ENCODE measurements at regions not wholly inside any gene's neighbourhood (a gene's known extent, or its start where the extent isn't known, plus 50 kb on each side); places are given as distances from the start of the nearest gene placed in this dataset.

DNA sequence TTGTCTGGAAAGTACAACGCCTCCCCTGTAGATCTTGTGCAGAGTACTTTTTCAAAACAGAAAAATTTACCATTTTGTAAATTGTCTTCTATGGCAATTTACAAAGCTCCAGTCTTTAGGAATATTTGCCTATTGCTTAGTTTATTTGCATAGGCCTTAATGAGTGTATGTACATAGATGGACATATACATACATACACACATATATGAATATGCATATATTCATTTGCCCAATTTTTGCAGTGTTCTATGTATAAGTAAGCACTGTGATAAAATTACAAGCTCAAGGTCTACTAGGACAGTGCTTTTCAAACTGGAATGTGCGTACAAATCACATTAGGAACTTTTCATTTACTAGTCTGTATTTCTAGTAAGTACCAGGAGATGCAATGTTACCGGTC lies 301.3 kb upstream of the SMARCA2 start:
- H3K27ac ChIP-seq = no peak overlapping the region
- H3K4me3 ChIP-seq = no peak overlapping the region

DNA sequence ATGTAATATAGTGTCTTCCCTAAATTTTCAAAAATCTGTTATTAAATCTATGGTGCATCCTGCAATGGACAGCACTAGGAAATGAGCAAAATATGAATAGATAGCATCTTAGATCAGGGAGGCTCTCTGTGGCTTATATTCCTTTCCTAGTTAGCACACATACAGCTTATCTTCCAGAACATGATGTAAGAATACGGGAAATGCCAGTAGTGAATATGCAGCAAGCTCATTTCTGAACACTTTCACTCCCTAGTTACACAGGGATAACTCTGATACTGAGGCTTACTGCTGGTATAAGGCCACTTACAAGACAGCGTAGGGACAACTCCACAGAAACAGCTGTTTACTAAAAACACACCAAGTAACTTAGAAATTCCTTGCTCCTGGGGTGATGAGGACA lies 297.3 kb upstream of the SMARCA2 start:
- H3K4me3 ChIP-seq = no peak overlapping the region
- H3K27ac ChIP-seq = no peak overlapping the region

DNA sequence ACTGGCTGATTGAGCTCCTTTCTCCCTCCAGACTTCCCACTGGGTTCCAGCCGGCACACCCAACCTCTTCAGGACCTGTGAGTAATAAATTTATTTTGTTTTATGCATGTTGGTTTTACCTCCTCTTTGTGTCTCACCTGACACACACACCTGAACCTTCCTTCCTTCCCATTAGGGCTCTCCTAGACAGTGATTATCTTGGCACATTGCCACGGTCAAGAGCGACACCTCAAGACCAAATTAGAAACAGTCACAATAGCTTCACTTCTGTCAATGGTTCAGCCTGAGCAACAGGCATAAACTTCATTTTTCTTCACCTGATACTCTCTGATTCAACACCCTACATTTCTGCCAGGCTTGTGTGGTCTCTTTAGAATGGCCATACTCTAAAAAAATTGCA lies 296.3 kb upstream of the SMARCA2 start:
- no peak overlapping the region for H3K4me3 ChIP-seq
- no peak overlapping the region for H3K27ac ChIP-seq

DNA sequence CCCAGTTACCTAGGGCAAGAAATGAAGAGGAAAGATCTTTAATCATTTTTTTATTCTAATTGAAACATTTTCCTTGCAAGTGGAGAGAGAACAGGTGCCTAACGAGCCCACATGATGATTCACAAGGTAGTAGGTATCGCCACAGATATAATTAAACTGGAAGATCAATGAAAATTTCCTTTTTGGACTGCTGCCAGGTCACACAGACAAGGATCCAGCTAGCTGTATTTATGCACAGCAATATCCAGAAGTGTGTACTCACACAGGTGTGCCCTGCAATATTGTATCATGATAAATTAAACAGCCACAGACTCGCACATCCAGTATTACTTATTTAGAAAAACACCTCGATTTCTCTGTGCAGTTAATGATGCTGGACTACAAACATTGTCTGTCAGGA lies 294.0 kb upstream of the SMARCA2 start:
- Histone ChIP-seq H3K27ac (no peak overlapping the region), H3K4me3 (no peak overlapping the region)

DNA sequence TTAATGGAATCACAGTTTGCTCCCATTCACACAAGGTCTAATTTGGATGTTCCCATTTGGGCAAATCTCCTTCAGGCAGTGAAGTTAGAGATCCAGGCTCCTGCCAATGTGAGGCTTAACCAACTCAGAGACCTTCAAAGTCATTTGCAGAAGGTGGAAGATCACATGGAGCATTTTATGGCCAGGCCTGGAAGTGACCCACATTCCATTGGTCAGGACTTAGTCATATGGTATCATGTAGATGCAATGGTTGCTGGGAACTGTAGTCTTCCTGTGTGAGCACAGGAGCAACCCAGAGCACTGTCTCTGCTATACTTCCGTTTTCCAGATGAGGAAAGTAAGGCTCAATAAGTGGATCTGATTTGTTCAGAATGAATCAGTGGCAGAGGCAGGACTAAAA lies 292.7 kb upstream of the SMARCA2 start:
- Histone ChIP-seq H3K27ac (no peak overlapping the region), H3K4me3 (no peak overlapping the region)

DNA sequence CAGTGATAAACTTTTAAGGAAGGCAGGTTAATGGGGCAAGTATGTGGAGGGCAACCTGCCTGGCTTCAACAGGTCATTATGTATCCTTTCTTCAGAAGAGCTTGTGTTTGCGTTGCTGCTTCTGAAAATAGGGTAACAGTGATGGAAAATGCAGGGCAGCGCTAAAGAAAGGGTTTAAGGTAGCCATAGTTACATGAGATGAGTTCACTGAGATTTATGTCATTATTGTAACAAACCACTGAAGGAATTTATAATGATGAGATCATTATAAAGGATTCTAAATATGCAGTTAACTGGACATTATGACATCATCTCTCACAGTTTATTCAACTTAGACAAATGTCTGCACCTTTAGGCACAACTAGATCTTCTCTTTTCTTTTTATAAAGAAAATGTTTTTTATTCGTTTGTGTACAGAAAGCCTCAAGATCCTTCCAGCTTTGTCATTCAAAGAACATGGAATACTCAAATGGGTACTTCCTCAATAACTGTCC lies 291.6 kb upstream of the SMARCA2 start:
- Histone ChIP-seq H3K27ac (no peak overlapping the region), H3K4me3 (no peak overlapping the region)

DNA sequence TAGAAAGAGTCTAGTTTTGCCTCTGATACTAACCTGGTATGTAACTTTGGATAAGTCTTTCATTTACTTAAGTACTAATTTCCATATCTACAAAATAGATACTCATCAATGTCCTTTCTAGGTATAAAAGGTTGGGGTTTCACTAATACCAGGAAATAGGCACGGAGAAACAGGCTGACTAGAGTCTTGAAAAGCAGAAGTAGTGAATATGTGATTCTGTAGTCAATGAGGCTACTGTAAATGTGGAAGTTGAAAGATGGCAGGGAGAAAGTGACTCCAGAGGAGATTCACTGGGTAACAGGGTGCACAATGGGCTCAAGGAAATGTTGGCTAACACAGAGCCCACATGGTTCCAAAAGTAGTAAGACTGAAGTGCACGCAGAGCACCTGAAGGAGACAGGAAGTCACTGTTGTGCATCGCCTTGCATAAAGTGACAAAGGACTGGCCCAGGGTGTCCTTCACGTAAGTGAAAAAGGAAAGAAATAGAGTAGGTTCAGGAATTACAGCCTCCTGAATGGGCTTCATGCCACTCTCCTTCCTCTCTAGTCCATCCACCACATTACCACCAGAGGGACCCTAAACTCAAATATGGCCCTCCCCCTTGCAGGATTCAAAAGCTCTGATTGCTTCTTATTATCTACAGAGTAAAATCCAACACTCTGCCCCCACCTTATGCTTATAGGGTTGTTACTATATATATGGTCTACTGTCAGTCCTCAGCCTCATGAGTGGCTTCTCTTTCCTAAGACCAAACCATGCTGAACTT lies 288.0 kb upstream of the SMARCA2 start:
- H3K4me3 ChIP-seq = no peak overlapping the region
- no peak overlapping the region for H3K27ac ChIP-seq

DNA sequence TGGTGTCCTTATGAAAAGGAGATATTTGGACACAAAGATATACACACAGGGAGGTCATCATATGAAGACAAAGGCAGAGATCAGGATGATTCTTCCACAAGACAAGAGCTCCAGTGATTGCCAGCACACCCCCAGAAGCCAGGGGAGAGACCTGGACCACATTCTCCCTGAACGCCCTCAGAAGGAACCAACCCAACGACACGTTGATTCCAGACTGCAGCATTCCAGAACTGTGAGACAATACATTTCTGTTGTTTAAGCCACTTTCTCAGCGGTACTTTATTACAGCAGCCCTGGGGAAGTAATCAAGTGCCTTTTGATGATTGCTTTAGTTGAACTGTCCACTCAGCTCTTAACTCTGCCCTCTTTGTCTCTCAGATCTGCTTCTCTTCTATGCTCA lies 285.5 kb upstream of the SMARCA2 start:
- Histone ChIP-seq H3K4me3 (no peak overlapping the region), H3K27ac (no peak overlapping the region)

DNA sequence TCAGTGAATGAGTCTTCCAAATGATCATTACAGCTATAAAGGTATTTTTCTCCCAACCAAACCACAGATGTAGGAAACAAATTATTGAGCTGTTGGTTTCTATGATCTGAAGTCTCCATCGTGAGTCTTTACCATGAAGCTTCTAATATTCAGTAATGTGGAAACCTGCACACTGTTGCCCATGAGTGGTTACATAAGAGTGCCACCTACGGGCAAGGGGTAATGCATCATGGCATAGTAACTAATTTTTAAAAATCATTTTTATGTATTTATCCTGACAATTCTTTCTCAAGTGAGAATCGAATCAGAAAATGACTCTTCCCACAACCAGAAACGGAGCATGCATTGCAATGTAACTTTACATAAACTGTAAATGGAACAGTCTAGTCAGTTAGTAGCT lies 282.5 kb upstream of the SMARCA2 start:
- H3K4me3 ChIP-seq = no peak overlapping the region

DNA sequence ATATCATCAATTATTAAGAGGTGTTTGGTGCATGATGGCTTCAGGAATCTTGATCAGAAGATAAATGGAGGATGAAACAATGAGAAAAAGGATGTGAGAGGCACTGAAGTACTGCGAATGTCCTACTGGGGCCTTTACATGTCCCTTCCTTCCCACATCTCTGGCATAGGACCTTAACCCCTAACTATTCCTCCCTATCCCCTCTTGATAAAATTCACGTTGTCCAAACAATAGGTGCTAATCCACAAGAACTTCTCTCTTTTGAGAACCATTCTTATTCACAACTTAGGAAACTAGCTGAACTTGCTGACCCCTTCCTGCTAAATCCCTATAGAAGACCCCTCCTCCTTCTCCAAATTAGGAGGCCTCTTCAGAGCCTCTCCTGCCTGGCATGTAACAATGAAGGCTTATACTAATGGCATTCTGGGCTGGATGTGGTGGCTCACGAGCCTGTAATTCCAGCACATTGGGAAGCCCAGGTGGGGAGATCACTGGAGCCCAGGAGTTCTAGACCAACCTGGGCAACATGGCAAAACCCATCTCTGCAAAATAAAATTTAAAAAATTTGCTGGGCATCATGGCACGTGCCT lies 276.5 kb upstream of the SMARCA2 start:
- Histone ChIP-seq H3K4me3 (no peak overlapping the region), H3K27ac (no peak overlapping the region)

More for the DNA sequence above, 282.5 kb upstream of the SMARCA2 start:
- no peak overlapping the region for H3K27ac ChIP-seq

DNA sequence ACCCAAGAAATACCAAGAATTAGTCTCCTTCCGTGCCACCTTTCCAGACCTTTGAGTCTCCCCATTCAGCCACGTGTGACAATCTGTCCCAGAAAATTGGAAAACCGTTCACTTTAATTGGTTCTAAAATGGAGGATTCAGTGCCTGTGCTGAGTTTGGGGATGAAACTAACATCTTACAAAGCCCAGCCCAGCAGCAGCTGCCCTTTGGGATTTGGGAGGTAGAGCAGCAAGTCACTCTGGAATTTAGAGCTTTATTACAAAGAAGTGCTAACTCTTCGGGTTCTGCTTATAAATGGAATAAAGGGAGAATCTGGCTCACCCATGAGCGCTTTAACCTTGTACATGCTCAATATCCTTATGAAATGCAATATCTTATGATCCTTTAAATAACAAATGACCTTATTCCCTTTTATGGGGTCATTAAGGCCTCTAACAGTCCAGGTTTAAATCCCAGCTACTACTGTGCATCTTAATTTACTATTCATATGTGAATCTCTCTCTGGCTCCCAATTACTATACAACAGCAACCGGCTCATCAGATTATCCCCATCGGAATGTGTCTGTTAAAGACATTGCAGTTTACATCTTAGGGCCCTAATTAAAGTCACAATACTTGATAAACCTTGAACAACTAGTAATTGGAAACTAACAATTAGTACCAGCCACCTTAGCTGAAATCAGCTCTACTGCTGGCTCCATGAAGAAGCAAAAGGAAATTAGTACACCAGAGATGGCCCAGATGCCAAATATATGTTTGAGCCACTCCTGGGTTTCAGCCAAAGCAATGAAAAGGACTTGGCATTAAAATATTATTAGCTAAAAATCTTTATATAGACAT lies 271.8 kb upstream of the SMARCA2 start:
- no peak overlapping the region for H3K27ac ChIP-seq
- no peak overlapping the region for H3K4me3 ChIP-seq

DNA sequence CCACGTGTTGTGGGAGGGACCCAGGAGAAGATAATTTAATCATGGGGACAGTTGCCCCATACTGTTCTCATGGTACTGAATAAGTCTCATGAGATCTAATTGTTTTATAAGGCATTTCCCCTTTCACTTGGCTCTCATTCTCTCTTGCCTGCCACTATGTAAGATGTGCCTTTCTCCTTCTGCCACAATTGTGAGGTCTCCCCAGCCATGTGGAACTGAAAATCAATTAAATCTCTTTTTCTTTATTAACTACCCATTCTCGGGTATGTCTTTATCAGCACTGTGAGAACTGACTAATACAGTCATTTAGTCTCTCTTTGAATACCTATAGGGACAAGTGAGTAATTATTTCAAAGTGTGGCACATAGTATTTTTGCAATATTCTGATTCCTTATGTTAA lies 269.2 kb upstream of the SMARCA2 start:
- H3K4me3 ChIP-seq = no peak overlapping the region
- no peak overlapping the region for H3K27ac ChIP-seq

DNA sequence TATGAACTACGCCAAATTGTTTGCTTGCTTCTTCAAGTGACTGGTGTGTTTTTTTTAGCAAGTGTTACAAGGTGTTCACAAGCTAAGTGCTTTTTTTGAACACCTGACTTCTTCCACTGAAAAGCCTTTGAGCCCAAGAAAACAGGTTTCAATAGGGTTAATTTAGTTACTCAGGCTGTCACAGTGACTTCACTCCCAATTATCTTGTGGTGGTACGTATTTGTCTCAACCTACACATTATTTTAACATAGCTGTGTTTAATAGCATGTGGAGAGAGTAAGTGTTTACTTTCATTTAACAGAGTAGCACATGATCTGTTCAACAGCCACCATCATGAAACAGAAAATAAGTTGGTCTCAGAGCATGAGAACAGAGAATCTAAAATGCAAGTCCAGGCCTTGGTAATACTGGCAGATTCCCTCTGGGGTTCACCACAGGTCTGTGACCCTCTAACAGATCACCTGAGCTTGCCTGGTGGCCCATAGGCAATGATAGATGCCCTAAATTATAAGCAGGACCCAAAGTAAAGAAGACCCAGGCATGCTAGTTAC lies 267.7 kb upstream of the SMARCA2 start:
- Histone ChIP-seq H3K4me3 (no peak overlapping the region), H3K27ac (no peak overlapping the region)

DNA sequence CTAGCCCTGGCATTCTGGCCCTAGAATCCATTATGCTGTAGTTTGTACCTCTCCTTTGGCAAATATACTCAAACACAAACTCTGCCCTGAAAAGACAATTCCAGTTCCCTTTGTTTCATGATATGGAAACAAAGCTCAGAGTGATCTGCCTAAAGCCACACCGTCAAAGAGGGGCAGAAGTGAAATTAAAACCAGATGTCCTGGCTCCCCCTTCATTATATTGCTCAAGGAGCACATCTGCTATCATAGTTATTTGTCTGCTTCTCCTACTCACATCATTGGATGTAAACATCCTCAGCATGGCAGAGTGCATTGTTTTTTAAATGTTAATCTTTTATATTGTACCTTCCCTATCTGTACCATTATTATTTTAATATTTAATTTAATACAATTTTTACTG lies 266.7 kb upstream of the SMARCA2 start:
- Histone ChIP-seq H3K4me3 (no peak overlapping the region), H3K27ac (no peak overlapping the region)

DNA sequence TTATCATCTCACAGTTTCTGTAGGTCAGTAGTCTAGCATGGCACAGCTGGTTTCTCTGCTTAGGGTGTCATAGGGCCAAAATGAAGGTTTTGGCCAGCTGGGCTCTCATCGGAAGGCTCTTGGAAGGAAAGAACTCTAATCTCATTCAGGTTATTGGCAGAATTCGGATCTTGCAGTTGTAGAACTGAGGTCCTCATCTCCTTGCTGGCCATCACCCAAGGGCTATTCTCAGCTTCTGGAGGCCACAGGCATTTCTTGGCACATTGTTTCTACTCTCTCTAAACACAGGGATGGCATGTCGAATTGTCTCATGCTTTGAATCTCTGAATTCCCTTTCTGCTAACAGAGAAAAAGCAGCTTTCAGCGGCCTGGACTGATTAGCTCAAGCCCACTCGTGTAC lies 258.0 kb upstream of the SMARCA2 start:
- Histone ChIP-seq H3K27ac (no peak overlapping the region), H3K4me3 (no peak overlapping the region)

DNA sequence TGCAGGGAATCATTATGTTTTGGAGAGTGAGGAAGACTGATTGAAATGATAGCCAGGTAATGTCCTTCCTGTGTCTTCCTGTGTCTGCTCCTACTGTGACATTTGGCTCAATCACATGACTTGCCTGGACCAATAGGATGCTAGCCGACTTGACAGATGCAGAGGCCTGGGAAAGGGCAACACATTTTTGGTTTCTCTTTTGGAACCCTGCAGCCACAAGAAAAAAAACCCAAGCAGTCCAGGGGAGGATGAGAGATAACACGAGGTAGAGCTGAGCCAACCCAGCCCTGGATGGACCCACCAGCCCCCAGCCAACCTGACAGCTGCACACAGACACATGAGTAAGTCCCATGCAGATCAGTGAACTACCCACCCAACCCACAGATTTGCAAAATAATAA lies 256.1 kb upstream of the SMARCA2 start:
- no peak overlapping the region for H3K27ac ChIP-seq
- no peak overlapping the region for H3K4me3 ChIP-seq

DNA sequence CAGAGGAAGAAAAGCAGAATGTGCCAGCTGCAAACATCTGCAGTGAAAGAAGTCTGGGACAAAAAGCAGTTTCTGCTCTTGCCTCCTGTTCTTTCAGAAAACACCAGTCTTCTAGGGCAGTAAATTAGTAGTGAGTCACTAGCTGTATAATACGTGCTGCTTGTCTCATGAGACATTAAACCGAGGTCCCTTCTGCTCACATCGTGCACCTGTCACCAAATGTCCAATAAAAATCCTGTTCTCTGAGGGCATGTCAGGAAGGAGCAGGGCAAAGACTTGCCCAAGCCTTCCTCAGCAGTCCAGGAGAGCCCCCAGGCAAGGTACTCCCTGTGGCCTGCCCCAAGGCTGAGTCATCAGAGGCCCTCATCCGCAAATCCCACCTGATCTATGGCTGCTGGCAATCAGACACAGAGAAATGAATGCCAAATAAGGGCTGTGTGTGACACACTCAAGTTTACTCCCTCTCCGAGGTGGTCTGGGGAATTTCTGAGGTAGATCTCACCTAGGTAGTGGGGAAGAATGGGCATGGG lies 255.3 kb upstream of the SMARCA2 start:
- Histone ChIP-seq H3K27ac (no peak overlapping the region), H3K4me3 (no peak overlapping the region)

DNA sequence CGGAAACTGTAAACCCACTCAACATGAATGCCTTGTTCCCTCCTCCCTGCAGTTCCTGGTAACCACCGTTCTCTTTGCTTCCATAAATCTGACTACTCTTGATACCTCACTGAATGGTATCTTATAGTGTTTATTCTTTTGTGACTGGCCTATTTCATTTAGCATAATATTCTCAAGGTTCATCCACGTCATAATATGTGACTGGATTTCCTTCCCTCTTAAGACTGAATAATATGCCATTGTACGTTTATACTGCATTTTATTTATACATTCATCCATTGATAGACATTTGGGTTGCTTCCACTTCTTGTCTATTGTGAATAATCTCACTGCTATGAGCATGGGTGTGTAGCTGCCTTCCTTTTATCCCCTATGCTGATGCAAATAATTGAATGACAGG lies 253.3 kb upstream of the SMARCA2 start:
- Histone ChIP-seq H3K27ac (no peak overlapping the region), H3K4me3 (no peak overlapping the region)

DNA sequence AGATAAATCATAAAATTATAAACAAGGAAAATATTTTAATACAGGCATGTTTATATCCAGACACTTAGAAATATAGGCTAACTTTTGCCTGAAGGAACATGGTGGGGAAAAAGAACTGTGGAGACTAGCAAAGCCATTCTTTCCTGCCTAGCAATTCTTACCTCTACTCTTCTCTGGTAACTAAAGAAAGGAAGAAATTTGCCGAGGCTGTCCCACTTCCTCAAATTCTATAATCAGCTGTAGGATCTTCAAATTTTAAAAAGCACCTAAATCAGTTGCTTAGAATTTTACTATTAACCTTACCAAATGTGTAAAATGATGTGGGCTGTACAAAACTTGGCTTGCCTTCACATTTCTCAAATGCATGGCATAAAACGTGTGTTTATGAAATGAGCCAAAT lies 249.1 kb upstream of the SMARCA2 start:
- Histone ChIP-seq H3K4me3 (no peak overlapping the region), H3K27ac (no peak overlapping the region)

DNA sequence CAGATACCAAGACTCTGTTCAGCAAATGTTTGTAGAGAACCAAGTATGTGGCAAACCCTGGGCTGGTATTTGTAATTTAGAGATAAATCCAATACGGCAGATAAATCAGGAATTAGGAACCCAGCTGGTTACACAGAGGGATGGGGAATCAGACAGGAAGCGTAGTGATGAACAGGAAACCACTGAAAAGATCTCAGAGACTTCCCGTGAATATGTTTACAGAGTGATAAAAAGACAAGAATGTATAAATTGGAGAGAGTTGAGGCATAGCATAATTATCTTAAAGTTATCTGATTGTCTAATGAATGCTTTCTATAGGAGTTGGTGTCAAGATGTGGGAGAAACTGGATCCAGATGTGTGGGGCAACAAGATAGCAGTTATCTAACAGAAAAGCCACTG lies 246.6 kb upstream of the SMARCA2 start:
- Histone ChIP-seq H3K4me3 (no peak overlapping the region), H3K27ac (no peak overlapping the region)

Data from skin epidermis (tissue), 12 donors.